ENCODE measurements at regions not wholly inside any gene's neighbourhood (a gene's known extent, or its start where the extent isn't known, plus 50 kb on each side); places are given as distances from the start of the nearest gene placed in this dataset.

GRCh38 chr7:47149208-47149839, 432.6 kb downstream of the TNS3 start:
- RAD21 ChIA-PET (ENCODE audit: low non-redundant PET in 1 of 2, low total read pairs in 2 of 2, uncharacterized antibody in 2 of 2, unreplicated experiment in 2 of 2), result no interaction called here
- H3K4me1 ChIP-seq (ENCODE audit: control insufficient read depth in 1 of 2, insufficient read depth in 2 of 2, low read length in 2 of 2), result no peaks in the 10 kb centered on the region
- H3K4me3 ChIP-seq (replicated peaks in 1 of 2; ENCODE audit: low read depth in 1 of 2, low read length in 2 of 2), result no peak overlapping the region
- POLR2A ChIA-PET, result no interaction called here
- no peak for ATAC-seq
- no peaks in the 10 kb centered on the region for H3K36me3 ChIP-seq (ENCODE audit: control insufficient read depth in 1 of 2, insufficient read depth in 2 of 2, low read length in 2 of 2)
- H3K9me3 ChIP-seq (ENCODE audit: control insufficient read depth in 1 of 2, insufficient read depth in 1 of 2, low read depth in 1 of 2, low read length in 2 of 2), result no peaks in the 10 kb centered on the region
- no TSS peak for BruUV-seq (replicated peaks)
- no peaks in the 10 kb centered on the region for H4K20me1 ChIP-seq (ENCODE audit: insufficient read depth)
- no peaks in the 10 kb centered on the region for H3K27me3 ChIP-seq (ENCODE audit: insufficient read depth, low read length)
- no peak overlapping the region for H2AFZ ChIP-seq (ENCODE audit: low read depth, low read length, poor library complexity, severe bottlenecking)
- H3K9ac ChIP-seq (ENCODE audit: low read length), result no peak overlapping the region
- no peaks in the 10 kb centered on the region for H3K9me2 ChIP-seq (ENCODE audit: insufficient read depth)
- TF ChIP-seq, protein P1, sequence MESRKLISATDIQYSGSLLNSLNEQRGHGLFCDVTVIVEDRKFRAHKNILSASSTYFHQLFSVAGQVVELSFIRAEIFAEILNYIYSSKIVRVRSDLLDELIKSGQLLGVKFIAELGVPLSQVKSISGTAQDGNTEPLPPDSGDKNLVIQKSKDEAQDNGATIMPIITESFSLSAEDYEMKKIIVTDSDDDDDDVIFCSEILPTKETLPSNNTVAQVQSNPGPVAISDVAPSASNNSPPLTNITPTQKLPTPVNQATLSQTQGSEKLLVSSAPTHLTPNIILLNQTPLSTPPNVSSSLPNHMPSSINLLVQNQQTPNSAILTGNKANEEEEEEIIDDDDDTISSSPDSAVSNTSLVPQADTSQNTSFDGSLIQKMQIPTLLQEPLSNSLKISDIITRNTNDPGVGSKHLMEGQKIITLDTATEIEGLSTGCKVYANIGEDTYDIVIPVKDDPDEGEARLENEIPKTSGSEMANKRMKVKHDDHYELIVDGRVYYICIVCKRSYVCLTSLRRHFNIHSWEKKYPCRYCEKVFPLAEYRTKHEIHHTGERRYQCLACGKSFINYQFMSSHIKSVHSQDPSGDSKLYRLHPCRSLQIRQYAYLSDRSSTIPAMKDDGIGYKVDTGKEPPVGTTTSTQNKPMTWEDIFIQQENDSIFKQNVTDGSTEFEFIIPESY (IDR thresholded peaks at IDR 0.05; ENCODE audit: extremely low read depth, insufficient replicate concordance, low read length), result no peak
- TF ChIP-seq ELF1 (IDR thresholded peaks at IDR 0.05; ENCODE audit: borderline replicate concordance, low read depth) (no peak), ZFX (IDR thresholded peaks at IDR 0.05) (no peak), EZH2 (IDR thresholded peaks at IDR 0.05) (no peak), CBX3 (IDR thresholded peaks at IDR 0.05; ENCODE audit: low read depth) (no peak), SRF (IDR thresholded peaks at IDR 0.05; ENCODE audit: low read depth) (no peak), SP1 (IDR thresholded peaks at IDR 0.05; ENCODE audit: low read depth) (no peak), EZH2phosphoT487 (IDR thresholded peaks at IDR 0.05; ENCODE audit: borderline replicate concordance) (no peak), EGR1 (IDR thresholded peaks at IDR 0.05; ENCODE audit: low read depth) (no peak), SIN3A (IDR thresholded peaks at IDR 0.05; ENCODE audit: low read depth) (no peak), ZNF274 (IDR thresholded peaks at IDR 0.05; ENCODE audit: low read depth, low read length) (no peak), REST (IDR thresholded peaks at IDR 0.05; ENCODE audit: low read depth) (no peak), YY1 (IDR thresholded peaks at IDR 0.05; ENCODE audit: extremely low read depth, insufficient replicate concordance, low read depth, low read length) (no peak), CTCF (IDR thresholded peaks at IDR 0.05 in 2 of 3, conservative IDR thresholded peaks at IDR 0.05 in 1 of 3; ENCODE audit: borderline replicate concordance in 1 of 3, insufficient read depth in 1 of 3, low read depth in 2 of 3, low read length in 2 of 3) (no peak), RAD21 (IDR thresholded peaks at IDR 0.05; ENCODE audit: low read depth) (no peak), JUND (IDR thresholded peaks at IDR 0.05) (no peak), POLR2A (IDR thresholded peaks at IDR 0.05; ENCODE audit: borderline replicate concordance, extremely low read depth, insufficient read depth, insufficient read length) (no peak), POLR2AphosphoS5 (IDR thresholded peaks at IDR 0.05; ENCODE audit: low read depth, low read length) (no peak), CEBPB (IDR thresholded peaks at IDR 0.05; ENCODE audit: low read depth) (no peak)
- TF ChIP-seq, protein P2, sequence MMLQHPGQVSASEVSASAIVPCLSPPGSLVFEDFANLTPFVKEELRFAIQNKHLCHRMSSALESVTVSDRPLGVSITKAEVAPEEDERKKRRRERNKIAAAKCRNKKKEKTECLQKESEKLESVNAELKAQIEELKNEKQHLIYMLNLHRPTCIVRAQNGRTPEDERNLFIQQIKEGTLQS (IDR thresholded peaks at IDR 0.05), result no peak
- CTCF ChIA-PET, result no interaction called here
- H3K27ac ChIP-seq (ENCODE audit: low read depth, low read length), result no peak overlapping the region
- DNase-seq (ENCODE audit: low read depth, low spot score), result no peak
- H3K79me2 ChIP-seq (ENCODE audit: insufficient read depth, low read length), result no peaks in the 10 kb centered on the region
- H3K4me2 ChIP-seq (ENCODE audit: low read length), result no peak overlapping the region
- intact Hi-C loops (cut with micrococcal nuclease), result no loop called here
